NCI-H2081 (cell line): ENCODE measurements at regions not wholly inside any gene's neighbourhood (a gene's known extent, or its start where the extent isn't known, plus 50 kb on each side); places are given as distances from the start of the nearest gene placed in this dataset.

ENCODE experiments used
- DNase-seq, 2 experiments: peaks; one replicate each; lab custom pipeline; 2025; lab: John Stamatoyannopoulos, UW

DNA sequence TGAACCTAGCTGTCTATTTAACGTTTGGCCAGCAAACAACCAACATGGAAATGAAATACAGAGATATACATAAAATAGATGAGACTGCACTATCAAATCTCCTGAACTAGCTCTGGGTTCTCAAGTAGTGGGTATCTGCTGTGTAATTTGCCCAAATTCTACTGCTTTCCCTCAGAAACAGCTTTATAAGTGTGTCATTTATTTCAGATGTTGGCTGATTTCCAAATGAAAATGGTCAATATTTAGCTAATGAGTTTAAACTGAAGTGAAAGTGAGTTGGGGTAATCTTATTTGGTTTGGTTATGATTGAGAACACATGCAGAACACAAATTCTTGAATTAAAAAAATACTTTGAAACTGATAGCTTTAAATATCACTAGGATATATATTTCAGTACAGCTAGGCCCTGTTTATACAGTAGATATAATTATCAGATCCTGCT, 601.7 kb upstream of the CXADR start:
- DNase-seq = no peak

DNA sequence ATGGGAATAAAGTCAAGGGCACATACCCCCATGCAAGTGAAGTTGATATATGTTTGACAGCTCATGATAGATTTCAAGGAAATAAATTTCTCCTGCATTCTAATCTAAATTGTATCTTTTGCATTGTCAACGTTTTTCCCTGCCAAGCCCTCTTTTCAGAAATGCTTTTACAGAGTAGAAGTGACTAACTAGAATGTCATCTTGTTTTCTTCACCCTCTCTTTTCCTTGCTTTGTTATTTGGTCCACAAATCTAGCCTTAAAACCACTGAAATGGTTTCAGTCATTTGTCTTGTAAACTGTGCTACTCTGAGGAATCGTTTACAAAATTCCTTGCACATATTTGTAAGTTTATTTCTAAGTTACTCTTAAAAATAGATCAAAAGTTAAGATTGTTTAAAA, 600.8 kb upstream of the CXADR start:
- no peak for DNase-seq

DNA sequence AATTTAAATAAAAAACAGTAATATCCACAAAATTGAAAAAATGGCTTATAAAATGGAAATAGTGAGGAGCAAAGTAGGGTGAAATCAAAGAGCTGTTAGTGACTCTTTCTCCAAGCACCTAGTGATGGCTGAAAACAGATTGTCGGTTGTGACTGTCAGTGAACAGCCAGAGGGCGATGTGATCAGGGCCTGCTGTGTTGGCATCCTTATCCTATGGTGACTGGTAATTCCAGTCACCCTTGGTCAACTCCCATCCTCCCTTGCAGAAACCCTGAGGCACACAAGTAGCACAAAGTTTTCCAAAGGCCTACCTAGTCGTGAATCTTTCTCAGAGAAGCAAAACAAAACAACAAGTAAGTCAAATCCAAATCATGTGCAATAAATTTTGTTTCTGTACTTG, 599.8 kb upstream of the CXADR start:
- DNase-seq = no peak

DNA sequence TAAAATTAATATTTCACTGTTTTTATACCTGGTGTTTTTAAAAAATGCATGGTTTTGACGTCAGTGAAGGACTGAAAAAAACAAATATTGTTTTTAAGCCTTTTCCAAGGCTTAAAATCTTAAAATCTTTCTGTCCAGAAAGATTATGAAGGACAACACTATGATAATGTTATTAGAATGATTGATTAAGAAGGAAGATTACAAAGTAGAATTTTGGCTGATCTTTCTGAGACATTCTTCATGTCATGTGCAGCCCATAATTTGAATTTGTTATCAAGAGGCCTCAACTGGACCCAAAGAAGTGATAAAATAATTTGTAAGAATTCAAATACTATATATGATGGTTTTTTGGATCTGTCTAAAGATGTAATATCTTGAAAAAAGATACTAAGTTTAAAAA, 584.4 kb upstream of the CXADR start:
- no peak for DNase-seq

DNA sequence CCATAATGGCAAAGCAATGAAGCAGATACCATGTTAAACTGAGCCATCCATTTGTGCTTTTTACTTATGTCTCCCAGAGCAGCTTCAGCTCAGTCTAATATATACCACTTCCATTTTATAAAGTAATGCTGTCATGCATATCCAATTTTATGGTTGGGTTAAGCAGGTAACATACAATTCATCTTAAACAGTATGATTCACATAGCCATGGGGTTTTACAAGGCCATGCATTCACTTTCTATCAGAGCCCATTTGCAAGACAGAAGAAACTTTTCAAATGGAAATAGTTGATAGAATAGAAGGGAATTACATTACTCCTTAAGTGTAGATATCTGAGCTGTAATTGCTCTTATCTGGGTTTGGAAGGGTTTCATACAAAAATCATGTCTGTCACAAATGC, 580.5 kb upstream of the CXADR start:
- DNase-seq = no peak

DNA sequence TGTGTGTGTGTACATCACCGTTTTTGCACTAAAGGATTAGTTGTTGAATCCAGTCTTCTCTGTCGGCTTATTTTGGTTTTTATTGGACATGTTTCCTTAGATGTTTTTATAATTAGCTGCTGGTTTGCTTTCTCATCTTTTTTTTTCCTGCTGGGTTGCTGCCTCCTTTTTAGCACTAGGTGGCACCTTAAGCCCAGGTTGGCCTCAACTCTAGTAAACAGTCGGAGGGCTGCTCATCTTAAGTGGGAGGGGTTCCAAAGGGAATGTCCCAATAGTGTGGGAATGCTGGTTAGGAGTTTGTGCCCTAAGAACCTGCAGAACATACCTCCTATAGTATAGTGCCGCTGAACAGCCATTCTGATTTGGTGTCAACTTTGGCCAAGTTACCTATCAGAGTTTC, 570.1 kb upstream of the CXADR start:
- peak in 1 of 2 experiments; percentile 1 for DNase-seq

DNA sequence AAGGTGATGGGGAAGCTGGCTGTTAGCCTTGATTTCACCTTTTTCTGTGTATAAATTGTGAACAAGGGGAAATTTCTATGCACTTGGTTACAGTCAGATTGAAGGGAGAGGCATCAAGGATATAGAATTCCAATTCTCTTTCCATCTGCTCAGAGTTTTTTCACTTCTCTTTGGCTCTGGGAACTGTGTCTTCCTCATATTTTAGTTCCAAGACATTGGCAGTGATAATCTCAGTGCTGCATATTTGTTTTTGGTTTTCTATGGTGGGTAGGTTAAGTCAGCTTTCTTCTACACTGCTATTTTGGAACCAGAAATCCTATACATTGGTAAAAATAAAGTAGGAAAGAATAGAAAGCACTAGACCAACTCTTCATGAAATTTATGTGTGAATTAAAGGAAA, 569.6 kb upstream of the CXADR start:
- no peak for DNase-seq

DNA sequence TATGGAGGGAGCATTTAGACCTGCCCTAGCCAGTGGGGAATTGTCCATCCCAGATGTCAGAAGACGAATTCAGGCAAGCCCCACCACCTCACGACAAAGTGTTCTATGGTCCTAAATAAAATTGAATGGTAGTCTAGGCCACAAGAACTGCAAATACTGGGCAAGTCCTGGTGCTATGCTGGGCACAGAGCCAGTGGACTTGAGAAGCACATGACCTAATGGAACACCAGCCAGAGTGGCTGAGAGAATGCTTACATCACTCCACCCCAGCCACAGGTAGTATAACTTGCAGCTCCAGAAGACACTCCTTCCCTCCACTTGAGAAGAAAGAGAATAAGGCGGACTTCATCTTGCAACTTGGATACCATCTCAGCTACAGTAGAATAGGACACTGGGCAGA, 567.3 kb upstream of the CXADR start:
- DNase-seq = no peak

DNA sequence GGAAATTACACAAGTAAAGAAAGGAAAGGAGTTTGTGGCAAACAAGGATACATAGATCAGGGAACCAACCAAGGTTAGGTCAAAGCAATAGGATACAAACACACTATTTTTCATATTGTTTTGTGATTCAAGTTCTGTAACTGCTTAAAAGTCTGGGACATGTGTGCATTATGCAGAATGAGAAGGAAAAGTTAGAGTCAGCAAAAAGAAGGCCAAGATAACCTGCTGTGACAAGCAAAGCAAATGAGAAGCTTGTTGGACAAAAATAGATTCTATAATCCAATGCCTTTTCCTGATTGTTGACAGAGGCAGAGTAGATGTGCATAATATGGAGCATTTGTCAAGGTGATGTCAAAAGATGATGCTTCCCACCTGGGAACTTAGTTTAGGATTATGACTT, 556.0 kb upstream of the CXADR start:
- DNase-seq = no peak

DNA sequence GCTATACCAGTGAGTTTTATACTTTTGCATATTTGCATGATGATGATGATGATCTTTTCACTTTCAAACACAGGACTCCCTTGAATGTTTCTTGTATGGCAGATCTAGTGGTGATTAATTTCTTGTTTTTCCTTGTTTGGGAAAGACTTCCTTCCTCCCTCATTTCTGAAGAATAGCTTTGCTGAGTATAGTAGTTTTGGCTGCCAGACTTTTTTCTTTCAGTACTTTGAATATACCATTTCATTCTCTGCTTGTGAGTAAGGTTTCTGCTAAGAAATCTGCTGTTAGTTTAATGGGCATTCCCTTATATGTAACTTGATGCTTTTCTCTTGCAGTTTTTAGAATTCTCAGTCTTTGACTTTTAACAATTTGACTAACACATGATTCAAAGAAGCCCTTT, 547.4 kb upstream of the CXADR start:
- no peak for DNase-seq

DNA sequence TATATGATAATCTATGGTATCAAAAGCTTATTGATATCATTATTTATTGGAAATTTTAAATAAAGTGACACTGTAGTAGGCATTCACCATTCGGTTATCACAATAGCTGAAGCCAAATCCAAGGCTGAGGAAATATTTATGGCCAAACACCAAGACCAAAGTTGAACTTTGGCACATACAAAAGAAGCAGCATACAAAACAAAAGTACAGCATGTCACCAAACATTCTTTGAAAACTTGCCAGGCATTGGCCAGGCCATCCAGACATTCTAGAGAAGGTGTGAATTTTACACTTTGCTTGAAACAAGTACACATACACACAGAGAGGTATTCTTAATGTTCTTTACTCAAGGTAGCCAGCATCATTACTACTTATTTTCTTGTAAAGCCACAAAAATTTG, 544.4 kb upstream of the CXADR start:
- DNase-seq = no peak

DNA sequence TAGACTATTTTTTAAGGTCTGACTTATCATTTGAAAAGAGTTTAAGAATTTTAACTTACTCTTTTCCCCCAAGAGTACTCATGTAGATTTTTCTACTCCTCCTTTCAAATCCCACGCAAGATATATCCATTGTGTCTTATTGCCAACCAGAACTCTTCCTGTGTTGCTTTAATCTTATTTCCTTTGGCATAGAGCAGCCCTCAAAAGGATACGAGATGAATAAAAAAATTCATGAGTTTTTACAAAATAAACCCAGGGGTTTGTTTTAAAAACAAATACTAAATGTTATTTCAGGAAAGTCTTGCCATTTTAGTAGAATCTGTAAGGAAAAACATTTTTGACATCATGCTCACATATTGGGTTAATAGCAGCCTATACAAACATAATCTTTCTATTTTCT, 543.2 kb upstream of the CXADR start:
- DNase-seq = no peak

DNA sequence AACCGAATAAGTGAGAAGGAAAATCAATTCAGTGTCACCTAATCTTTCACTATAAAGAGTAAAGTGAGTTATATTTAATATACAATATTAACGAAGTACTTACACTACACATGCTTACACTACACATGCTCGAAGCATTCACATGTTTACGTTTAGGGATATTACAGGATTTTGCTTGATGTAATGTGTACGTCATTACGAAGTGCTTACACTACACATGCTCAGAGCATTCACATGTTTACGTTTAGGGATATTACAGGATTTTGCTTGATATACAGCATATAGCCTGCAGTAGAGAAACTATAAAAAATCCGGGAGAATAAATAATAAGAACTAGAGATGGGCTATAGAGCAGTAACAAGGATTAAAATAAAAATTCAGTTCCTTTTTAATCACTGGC, 538.8 kb upstream of the CXADR start:
- DNase-seq = no peak

DNA sequence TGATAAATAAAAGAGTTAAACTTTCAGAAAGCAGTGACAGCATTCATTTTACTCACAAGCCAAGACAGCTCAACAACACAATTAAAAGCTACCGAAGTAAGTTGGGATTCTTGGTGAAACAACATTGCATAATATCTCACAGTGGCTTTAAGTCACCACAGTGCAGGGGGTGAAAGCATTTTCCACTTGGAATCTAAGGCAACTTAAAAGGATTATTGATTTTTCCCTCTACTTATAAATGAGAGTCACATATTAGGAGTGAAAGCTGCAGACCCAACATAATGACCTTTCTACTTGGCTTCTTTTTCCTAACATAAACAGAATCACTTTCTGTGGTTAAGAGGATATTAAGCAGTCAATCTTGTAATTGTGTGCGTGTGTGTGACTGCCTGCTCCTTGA, 536.6 kb upstream of the CXADR start:
- DNase-seq = no peak

DNA sequence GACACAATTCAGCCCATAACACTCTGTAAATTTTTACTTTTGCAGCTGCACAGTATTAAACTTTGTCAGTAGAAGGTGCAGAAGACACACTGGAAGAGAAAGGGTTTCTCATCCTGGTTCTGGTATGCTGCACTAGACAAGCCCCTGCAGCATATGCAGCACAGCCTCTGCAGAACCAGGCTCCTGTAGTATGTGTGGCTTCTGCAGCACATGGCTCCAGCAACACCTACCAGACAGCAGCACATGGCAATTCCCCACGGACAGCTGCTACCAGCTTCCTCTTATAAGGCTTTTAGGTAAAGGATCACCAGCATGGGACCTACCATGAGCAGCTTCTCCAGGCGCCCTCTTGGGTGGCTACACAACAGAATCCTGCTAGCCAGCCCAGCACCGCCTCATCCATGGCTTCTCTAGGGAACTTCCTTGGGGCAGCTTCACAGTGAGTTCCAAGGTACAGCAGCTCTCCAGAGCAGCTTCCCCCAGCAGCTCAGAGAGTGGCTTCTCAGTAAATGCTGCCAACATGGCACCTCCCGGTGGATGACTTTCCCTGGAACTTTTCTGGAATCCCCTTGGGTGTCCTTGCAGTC, 534.4 kb upstream of the CXADR start:
- no peak for DNase-seq

DNA sequence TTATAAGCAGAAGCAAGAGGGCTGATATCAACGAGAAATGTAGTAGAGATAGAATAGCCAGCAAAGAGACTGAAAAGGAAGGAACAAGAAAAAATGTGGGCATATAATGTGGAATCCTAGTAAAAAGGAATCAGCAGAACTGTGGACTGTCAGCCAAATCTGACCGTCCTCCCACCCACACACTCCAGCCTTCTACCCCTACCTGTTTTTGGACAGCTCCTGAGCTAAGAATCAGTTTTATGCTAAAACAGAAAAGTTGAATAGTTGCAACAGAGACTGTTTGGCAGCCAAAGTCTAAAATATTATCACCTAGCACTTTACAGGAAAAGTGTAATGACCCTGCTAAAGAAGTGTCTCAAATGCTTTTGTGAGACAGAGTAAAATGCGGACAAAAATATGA, 533.3 kb upstream of the CXADR start:
- no peak for DNase-seq

DNA sequence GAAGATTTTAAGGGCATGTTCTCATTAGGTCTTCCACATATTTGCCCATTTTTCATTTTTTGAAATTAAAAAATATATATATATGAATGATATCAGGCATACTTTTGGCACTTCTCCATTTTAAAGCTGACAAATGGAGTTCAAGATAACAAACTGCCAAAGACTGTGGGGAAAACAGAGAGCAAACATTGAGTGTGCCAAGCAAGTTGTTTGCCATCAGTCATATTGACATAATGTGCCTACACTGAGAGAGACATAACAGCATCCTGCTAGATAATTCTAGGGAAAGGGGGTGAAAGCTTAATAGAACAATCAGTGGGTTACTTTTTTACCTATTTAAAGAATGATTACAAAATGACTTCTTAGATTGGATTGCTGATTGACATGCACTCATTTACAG, 529.4 kb upstream of the CXADR start:
- peak in 1 of 2 experiments; percentile 67 for DNase-seq

DNA sequence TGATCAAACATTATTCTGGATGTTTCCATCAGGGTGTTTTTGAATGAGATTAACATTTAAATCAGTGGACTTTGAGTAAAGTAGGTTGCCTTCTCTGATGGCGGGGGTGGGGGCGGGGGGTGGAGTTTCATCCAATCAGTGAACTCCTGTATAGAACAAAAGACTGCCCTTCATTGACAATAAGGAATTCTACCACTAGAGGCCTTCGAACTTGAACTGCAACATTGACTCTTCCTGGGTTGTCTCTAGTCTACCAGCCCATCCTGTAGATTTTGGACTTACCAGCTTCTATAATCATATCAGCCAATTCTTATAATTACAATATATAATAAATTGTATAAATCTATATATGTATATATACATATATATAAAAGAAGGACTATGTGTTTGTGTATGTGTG, 520.4 kb upstream of the CXADR start:
- no peak for DNase-seq

DNA sequence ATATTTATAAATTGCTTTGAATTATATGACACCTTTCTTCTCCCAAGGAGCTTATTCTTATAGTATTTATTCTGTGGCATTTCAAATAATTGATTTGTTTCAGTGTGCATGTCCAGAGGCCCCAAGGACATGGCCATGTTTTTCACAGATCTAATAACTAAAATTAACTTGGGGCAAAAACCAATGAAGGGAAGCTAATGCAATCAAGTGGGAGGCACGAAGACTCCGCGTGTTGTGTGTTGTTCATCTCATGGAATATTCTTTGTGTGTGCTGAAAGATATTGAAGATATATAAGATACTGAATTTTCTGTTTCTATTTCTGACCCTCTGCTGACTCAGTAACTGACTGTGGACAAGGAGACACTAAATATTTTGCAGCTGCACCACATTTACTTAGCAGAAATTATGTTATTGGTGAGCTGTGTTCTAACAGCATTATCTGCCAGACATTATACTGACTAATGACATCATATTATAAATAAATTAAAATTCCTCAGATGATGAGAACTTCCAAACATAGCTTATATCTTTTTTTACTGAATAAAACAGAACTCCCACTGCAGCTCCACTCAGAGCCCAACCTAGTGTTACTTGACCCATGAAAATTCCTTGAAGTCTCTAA, 519.3 kb upstream of the CXADR start:
- no peak for DNase-seq

DNA sequence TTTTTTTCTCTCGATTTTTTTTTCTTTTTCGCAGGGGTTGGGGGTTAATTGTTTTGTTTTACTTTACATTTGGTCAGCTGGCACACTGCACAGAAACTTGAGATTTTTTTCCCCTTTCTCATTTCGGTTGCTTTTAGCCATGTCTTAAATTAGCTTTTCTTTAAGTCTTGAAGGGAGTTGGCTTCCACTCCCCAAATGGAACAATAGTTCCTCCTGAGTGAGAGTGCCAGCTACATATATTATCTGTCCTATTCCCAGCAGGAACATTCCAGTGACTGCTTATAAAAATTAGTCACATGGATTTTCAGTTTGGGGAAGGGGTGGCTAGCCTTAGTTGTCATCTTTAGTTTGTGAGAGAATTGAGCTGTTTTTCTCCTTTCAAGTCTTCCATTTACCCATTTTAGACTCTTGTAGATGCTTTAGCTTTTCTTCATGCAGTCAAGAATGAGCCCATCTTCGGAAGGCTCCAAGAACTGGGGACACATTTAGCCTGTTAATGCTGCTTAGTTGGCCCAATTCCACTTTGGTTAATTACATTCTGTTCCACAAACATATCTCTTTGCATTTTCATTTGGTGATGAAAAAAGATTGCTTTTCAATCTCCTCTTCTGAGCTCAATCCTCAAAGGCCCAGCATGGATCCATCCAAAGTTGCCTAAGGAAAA, 510.1 kb upstream of the CXADR start:
- DNase-seq = no peak

DNA sequence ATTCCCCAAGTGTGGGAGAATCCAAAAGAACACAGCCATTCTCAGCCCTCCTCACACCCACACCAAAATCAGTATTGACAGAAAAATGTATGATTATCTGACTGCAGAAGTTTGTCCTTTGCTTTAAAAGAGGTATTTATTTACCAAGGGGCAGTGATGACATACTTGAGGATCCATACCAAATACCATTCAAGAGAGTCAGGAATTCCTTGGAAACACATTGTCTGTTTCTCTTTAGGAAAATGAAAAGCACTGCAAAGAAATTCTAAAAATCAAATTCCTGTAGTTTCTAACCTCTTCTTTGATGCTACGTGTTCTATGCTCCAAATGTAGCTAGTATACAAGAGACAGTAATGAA, 509.6 kb upstream of the CXADR start:
- no peak for DNase-seq

DNA sequence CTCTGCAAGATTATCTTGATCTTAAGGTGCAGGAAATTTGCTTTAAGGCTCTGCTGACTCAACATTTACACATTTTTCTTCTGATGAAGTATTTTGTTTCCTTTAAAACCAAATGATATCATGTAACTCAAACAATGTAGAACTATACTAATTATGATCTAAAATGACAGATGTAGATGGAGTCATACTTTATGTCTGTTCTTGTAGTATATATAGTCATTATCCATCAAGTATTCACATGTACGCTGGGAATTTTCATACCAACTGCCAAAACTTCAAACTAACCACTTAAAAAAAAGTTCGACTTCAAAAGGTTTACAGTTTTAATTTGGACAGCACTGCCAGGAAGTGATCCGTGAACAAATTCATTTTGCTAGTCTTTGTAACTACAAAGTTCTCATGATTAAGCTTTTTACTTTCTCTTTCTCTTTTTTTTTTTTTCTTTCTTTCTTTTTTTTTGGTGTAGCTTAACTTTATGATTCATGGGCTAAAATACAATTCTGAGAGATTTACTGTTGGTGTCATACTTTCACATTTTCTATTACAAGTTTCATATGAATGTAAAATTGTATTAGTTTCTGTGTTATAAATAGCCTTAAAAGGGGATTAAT, 509.0 kb upstream of the CXADR start:
- no peak for DNase-seq

DNA sequence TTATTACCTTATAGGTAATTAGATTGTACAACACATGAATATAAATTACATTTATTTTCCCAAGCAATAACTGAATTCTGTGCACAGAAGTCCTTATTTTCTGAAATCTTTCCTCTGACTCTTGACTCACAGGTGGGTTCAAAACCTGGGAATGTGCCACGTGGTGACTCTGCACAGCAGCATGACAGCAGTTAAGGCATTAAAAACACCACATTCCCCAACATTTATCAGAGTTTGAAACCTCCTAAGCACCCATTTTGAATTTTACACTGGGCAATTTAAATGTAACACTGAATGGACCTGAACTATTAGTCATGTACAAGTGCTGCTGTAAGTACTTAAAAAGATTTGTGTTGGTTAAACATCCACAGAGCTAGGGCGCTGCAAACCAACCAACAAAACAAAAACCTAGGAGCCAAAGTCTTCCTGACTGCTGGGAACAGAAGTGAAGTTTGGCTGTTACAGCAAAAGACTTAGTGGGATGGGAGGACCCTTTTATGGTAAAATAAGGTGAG, 480.6 kb upstream of the CXADR start:
- no peak for DNase-seq
